DMS53 treated with DMSO at 0.1 percent for 48 hours (cell line): ENCODE measurements at regions not wholly inside any gene's neighbourhood (a gene's known extent, or its start where the extent isn't known, plus 50 kb on each side); places are given as distances from the start of the nearest gene placed in this dataset.

Experiments
- DNase-seq: peaks from one replicate; lab custom pipeline; 2025; ENCODE audit not compliant: unreplicated experiment; lab: John Stamatoyannopoulos, UW

- DNase-seq, result no peak
These were observed 224.2 kb downstream of the RBM43 start for GRCh38 chr2:151037434-151037833.

- DNase-seq, result no peak
These were observed 228.1 kb downstream of the RBM43 start for GRCh38 chr2:151033271-151034248.

DNA sequence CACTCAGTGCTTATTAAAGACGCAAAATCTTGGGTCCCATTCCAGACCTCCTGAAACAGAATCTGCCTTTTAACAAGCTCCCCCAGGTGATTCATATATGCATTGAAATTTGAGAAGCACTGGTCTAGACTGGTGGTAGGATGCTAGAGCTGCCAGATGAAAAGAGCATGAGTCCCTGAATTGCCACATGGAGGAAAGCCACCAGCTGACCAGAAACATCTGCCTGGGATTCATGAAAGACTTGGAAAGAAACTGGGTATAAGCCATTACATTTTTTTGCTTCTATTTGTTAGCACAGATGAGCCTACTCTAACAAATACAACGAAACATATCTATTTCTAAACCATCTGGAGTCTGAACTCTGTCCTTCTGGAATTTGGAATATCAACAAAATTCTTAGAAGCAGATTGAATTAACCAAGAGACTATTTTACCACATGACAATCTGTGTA lies 228.9 kb downstream of the RBM43 start:
- DNase-seq, result no peak

GRCh38 chr2:151030663-151031230 lies 230.9 kb downstream of the RBM43 start:
- no peak for DNase-seq

DNA sequence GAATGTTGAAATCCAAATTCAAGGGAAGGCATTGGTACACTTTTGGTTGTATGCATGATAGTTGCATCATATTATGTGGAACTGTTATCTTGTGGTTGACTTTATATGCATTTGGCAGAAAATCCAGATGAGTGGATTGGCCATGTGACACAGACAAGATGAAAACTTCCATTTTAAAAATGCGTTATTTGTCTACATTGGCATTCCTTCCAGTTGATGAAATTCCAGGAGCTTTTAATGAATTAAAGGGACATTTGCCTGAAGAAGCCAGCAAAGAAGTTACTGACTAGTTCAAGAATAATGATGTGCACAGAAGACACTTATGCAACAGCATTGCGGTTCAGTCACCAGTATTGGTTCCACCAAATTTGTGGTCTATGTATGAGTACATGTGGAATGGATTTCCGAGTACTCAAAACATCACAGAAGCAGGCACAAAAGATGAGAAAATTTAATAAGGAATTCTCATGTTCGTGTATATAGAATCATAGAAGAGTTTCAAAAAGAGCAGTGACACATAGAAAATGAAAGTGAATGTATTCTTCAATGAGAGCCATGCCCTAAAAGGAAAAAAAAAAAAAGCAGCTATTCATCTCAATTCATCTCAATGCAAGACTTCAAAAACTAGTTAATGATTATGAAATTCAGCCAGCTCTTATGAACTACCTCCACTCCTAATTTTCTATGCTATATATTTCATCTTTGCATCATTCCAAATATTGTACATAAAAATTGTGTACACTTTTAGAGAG lies 232.1 kb downstream of the RBM43 start:
- no peak for DNase-seq

GRCh38 chr2:151028691-151029176 lies 232.9 kb downstream of the RBM43 start:
- DNase-seq, result no peak

- no peak for DNase-seq
These were observed 234.5 kb downstream of the RBM43 start for GRCh38 chr2:151027151-151027550.

DNA sequence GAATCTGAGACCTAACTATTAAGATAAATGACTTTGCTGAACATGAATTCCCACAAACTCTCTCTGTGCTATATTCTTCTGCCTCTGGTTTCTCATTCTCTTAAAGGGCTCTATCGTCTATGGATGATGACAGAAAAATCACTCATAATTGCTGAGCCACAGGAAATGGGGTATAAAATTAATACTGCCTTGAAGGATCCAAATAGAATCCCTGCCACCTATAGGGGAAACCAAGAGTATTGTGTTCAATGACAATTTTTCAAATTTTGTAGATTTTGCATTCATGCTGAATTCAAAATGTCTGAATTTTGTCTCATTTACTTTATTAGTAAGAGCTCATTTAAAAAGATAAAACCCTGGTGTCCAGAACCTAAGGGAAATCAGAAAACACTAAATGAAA lies 235.8 kb downstream of the RBM43 start:
- DNase-seq, result no peak

GRCh38 chr2:151024696-151025251 lies 236.9 kb downstream of the RBM43 start:
- no peak for DNase-seq

DNA sequence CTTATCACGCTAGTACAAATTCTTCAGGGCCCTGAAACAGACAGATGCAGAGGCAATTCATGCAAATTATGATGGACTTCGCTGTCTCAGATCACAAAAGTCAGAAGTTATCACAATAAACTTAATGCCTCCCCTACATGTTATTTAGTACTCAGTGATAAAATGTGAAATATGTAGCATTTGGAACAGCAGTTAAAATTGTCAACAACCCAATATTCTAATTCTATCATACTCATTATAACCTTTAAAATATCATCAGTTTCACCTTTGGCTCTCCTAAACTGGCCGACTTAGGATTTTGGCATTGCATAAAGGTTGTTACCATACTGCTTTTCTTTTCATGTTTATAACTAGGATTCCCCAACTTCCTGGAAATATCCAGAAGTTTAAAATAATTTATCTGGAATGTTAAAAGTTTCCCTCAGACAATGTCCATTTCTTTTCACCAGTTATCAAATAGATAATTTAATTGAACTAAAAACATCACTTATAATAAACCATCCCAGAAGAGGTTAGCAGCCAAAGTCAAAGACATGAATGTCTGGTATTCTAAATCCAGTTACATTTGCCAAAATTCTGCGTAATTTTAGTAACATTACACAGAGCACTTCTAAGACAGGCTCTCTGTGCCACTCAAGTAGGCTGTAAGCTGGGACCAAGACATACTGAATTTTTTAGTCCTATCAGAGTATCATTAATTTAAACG lies 239.8 kb downstream of the RBM43 start:
- DNase-seq, result no peak

DNA sequence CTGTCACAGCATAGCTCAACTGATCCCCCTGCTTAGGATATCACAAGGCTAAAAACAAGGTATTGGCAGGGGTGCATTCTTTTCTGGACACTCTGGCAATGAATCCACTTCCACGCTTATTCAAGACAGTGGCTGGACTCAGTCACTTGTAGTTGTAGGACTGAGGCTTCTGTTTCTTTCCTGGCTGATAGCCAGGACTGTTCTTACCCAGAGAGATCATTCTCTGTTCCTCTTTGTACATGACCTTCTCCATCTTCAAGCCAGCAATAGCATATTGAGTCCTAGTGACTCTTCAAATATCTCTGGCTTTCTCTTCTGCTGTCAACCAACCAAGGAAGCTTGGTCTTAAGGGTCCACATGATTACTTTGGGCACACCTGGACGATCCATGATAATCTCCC lies 241.3 kb downstream of the RBM43 start:
- no peak for DNase-seq

GRCh38 chr2:151009437-151010175 lies 252.1 kb downstream of the RBM43 start:
- no peak for DNase-seq

GRCh38 chr2:151007365-151007764 lies 254.3 kb downstream of the RBM43 start:
- DNase-seq, result no peak

GRCh38 chr2:151002959-151003600 lies 258.6 kb downstream of the RBM43 start:
- DNase-seq, result no peak

DNA sequence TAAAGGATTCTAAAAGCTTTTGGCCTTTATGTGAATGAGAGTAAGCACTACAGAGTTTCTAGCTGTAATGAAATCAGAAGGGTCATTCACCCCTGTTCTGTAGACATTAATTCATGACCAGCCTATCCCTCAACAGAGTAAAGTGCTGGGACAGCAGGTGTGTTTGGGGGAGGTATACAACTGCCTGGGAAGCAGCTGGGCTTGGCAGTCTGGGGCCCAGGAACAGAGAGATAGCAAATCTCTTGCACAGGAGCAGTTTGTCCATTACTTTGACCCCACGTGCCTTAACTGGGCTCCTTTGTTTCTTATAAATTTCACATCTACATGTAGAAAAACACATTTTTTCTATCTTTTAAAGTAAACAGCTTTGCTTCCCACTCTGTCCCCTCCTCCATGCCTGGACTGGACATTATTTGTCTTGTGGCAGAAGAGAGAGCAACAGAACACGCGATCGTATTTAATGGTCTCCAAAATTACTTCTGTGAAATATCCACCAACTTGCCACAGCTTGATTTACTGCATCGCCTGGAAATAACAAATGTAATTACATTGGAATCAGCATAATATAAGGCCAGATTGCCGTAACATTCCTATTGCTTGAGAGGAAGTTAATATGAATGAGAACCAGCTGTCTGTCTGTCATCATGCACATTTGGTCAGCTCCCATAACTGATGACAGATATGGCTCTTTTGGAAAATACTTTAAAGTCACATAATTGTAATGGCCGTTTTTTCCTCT lies 263.8 kb downstream of the RBM43 start:
- no peak for DNase-seq

DNA sequence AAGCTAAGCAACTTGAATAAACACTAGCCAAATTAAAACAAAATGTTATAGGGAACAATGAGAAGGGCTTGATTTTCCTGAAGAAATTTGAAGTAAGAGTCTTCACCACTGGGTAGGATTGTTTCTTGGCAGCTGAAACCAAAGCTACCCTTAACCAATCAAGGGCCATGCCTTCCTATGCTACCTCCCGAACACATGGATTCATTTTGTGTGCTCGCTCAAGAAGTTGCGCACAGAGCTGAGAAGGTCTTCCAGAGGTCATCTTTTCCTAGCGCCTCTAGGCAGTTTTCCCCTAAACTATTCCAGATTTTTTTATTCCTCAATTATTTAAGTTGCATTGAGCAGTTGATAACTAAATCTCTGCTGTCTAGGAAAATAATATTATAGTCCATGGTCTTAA lies 264.6 kb downstream of the RBM43 start:
- no peak for DNase-seq

DNA sequence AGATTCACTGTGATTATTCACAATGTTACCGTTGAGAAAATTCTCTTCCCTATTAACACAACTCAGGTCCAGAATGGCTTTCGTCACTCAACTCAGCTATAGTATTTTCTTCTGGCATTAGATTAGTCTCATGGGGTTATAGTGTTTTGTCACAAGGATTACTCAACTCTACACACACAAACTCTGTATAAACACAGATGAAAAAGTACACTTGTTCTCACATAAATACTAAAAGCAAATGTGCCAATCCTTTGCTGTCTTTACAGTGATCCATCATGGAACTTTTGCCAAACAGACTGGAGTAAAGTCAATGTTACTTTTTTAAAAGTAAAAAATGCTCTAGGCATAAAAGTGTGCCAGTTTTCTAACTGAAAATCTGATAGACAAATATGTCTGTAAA lies 267.6 kb downstream of the RBM43 start:
- no peak for DNase-seq

DNA sequence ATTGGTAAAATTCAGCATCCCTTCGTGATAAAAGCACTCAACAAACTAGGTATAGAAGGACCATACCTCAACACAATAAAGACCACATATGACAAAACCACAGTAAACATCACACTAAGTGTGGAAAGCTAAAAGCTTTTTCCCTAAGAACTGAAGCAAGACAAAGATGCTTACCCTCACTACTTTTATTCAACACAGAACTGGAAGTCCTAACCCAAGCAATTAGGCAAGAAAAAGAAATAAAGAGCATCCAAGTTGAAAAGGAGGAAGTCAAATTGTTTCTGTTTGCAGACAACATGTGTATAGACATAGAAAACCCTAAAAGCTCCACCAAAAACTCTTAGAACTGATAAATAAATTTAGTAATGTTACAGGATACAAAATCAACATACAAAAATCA lies 271.7 kb downstream of the RBM43 start:
- DNase-seq, result no peak

- no peak for DNase-seq
These were observed 275.9 kb downstream of the RBM43 start for GRCh38 chr2:150985741-150986140.
